MM.1S (cell line): ENCODE measurements at regions not wholly inside any gene's neighbourhood (a gene's known extent, or its start where the extent isn't known, plus 50 kb on each side); places are given as distances from the start of the nearest gene placed in this dataset.

Experiments
- DNase-seq: peaks from one replicate; pipeline ENCODE4 v3.0.0-alpha.2; 2015
- H2AFZ ChIP-seq: fragments of 300-600 bp; sonication (generic); 2 replicates; pipeline ENCODE4 v1.6.0; 2016; ENCODE audit warnings: antibody characterized with exemption, low read length
- H3F3A ChIP-seq: fragments of 300-600 bp; sonication (generic); 2 replicates; pipeline ENCODE4 v1.6.1; 2016; ENCODE audit warnings: mild to moderate bottlenecking, antibody characterized with exemption, low read length, moderate library complexity, mixed read lengths; ENCODE audit not compliant: insufficient read depth
- H3K27ac ChIP-seq: fragments of 300-600 bp; sonication (generic); 2 replicates; pipeline ENCODE4 v1.5.1; 2016; ENCODE audit warnings: mild to moderate bottlenecking, low read length
- H3K27me3 ChIP-seq: fragments of 300-600 bp; sonication (generic); replicated peaks from 2 replicates; pipeline ENCODE4 v1.6.0; 2016; ENCODE audit warnings: low read length; ENCODE audit not compliant: insufficient read depth
- H3K36me3 ChIP-seq: fragments of 300-600 bp; sonication (generic); replicated peaks from 2 replicates; pipeline ENCODE4 v1.6.1; 2016; ENCODE audit warnings: mild to moderate bottlenecking, low read length, mixed read lengths; ENCODE audit not compliant: insufficient read depth
- H3K4me1 ChIP-seq: fragments of 300-600 bp; sonication (generic); 2 replicates; pipeline ENCODE4 v1.6.1; 2016; ENCODE audit warnings: low read length, mixed read lengths
- H3K4me2 ChIP-seq: fragments of 300-600 bp; sonication (generic); 2 replicates; pipeline ENCODE4 v1.6.0; 2016; ENCODE audit warnings: low read depth, low read length
- H3K4me3 ChIP-seq: fragments of 300-600 bp; sonication (generic); 2 replicates; pipeline ENCODE4 v1.5.1; 2016; ENCODE audit warnings: low read length, mixed read lengths
- H3K79me2 ChIP-seq: fragments of 300-600 bp; sonication (generic); 2 replicates; pipeline ENCODE4 v1.6.1; 2016; ENCODE audit warnings: mixed run types, low read length, mixed read lengths
- H3K9ac ChIP-seq: fragments of 300-600 bp; sonication (generic); 2 replicates; pipeline ENCODE4 v1.6.1; 2016; ENCODE audit warnings: low read length, mixed read lengths
- H3K9me2 ChIP-seq: fragments of 300-600 bp; sonication (generic); replicated peaks from 2 replicates; pipeline ENCODE4 v1.6.1; 2016; ENCODE audit warnings: mild to moderate bottlenecking, low read length, mixed read lengths; ENCODE audit not compliant: insufficient read depth
- H3K9me3 ChIP-seq: fragments of 300-600 bp; sonication (generic); replicated peaks from 2 replicates; pipeline ENCODE4 v1.6.1; 2016; ENCODE audit warnings: mild to moderate bottlenecking, low read length, mixed read lengths; ENCODE audit not compliant: insufficient read depth
- H4K20me1 ChIP-seq: fragments of 300-600 bp; sonication (generic); 2 replicates; pipeline ENCODE4 v1.6.1; 2016; ENCODE audit warnings: mild to moderate bottlenecking, low read length, moderate library complexity, mixed read lengths; ENCODE audit not compliant: insufficient read depth
- CTCF ChIP-seq: fragments of 300-600 bp; sonication (generic); IDR thresholded peaks from 2 replicates; pipeline ENCODE4 v1.5.1; 2016; ENCODE audit warnings: antibody characterized with exemption, low read length, mixed read lengths
- EZH2 ChIP-seq: fragments of 300-600 bp; sonication (generic); optimal IDR thresholded peaks from 2 replicates; pipeline ENCODE3; 2017; ENCODE audit warnings: low read depth, mild to moderate bottlenecking, antibody characterized with exemption, low read length, mixed read lengths
- EZH2phosphoT487 ChIP-seq: fragments of 300-600 bp; sonication (generic); IDR thresholded peaks from 2 replicates; pipeline ENCODE4 v1.6.1; 2018; ENCODE audit warnings: antibody characterized with exemption, low read length

- no peak for DNase-seq
- Histone ChIP-seq H3K4me1 (no peaks in the 10 kb centered on the region), H3K4me3 (no peak overlapping the region), H4K20me1 (no peaks in the 10 kb centered on the region), H3K27ac (no peak overlapping the region), H3K36me3 (no peaks in the 10 kb centered on the region), H3K79me2 (no peaks in the 10 kb centered on the region), H3F3A (no peaks in the 10 kb centered on the region), H3K9me2 (no peaks in the 10 kb centered on the region), H3K9ac (no peak overlapping the region), H3K4me2 (no peak overlapping the region), H3K9me3 (no peaks in the 10 kb centered on the region), H2AFZ (no peak overlapping the region), H3K27me3 (no peaks in the 10 kb centered on the region)
- no peak for TF ChIP-seq EZH2phosphoT487
- no peak for TF ChIP-seq EZH2
- no peak for TF ChIP-seq CTCF
Measured at GRCh38 chr1:55823541-55824250, 608.5 kb upstream of the USP24 start.

- Histone ChIP-seq H2AFZ (no peak overlapping the region), H3K27ac (no peak overlapping the region), H3K4me3 (no peak overlapping the region), H3K4me1 (no peaks in the 10 kb centered on the region), H3K79me2 (no peaks in the 10 kb centered on the region), H3K27me3 (no peaks in the 10 kb centered on the region), H3K9me2 (no peaks in the 10 kb centered on the region), H4K20me1 (no peaks in the 10 kb centered on the region), H3F3A (no peaks in the 10 kb centered on the region), H3K9me3 (no peaks in the 10 kb centered on the region), H3K4me2 (no peak overlapping the region), H3K9ac (no peak overlapping the region), H3K36me3 (no peaks in the 10 kb centered on the region)
- no peak for DNase-seq
- no peak for TF ChIP-seq EZH2
- no peak for TF ChIP-seq CTCF
- no peak for TF ChIP-seq EZH2phosphoT487
Measured at GRCh38 chr1:55822891-55823290, 607.7 kb upstream of the USP24 start.

- H3K79me2 ChIP-seq: no peaks in the 10 kb centered on the region
- no peak overlapping the region for H3K4me2 ChIP-seq
- H3K9ac ChIP-seq: no peak overlapping the region
- H3K9me3 ChIP-seq: no peaks in the 10 kb centered on the region
- no peaks in the 10 kb centered on the region for H3K27me3 ChIP-seq
- no peak overlapping the region for H3K4me3 ChIP-seq
- no peaks in the 10 kb centered on the region for H3K36me3 ChIP-seq
- no peaks in the 10 kb centered on the region for H3K9me2 ChIP-seq
- peaks cover 13% of the 10 kb centered on the region for H3K4me1 ChIP-seq
- TF ChIP-seq EZH2phosphoT487: no peak
- TF ChIP-seq EZH2: no peak
- no peak for TF ChIP-seq CTCF
- no peak overlapping the region for H3K27ac ChIP-seq
- no peak for DNase-seq
- H4K20me1 ChIP-seq: no peaks in the 10 kb centered on the region
- peaks cover 7% of the 10 kb centered on the region for H3F3A ChIP-seq
- H2AFZ ChIP-seq: no peak overlapping the region
Measured at GRCh38 chr1:55821234-55821633, 606.1 kb upstream of the USP24 start.
